ENCODE measurements at regions not wholly inside any gene's neighbourhood (a gene's known extent, or its start where the extent isn't known, plus 50 kb on each side); places are given as distances from the start of the nearest gene placed in this dataset.
"Not testable (repeated sequence)": the region's sequence is repeated elsewhere in the genome, so short reads cannot be mapped to it uniquely, and the experiment has no call there.

- DNase-seq (ENCODE audit: low read depth): no peak
Measured at GRCh38 chr15:93348711-93349545, 259.9 kb upstream of the RGMA start.

- no peak for DNase-seq (ENCODE audit: low read depth)
Measured at GRCh38 chr15:93347986-93348385, 259.0 kb upstream of the RGMA start.

- DNase-seq (ENCODE audit: low read depth): no peak
Measured at GRCh38 chr15:93345981-93346380, 257.0 kb upstream of the RGMA start.

GRCh38 chr15:93343402-93343801 is 254.4 kb upstream of the RGMA start:
- DNase-seq (ENCODE audit: low read depth): not testable (repeated sequence)

GRCh38 chr15:93341164-93341563 is 252.2 kb upstream of the RGMA start:
- no peak for DNase-seq (ENCODE audit: low read depth)

GRCh38 chr15:93340406-93340805 is 251.4 kb upstream of the RGMA start:
- no peak for DNase-seq (ENCODE audit: low read depth)

GRCh38 chr15:93333796-93334195 is 244.8 kb upstream of the RGMA start:
- no peak for DNase-seq (ENCODE audit: low read depth)

GRCh38 chr15:93333126-93333525 is 244.1 kb upstream of the RGMA start:
- not testable (repeated sequence) for DNase-seq (ENCODE audit: low read depth)

GRCh38 chr15:93332168-93332553 is 243.2 kb upstream of the RGMA start:
- no peak for DNase-seq (ENCODE audit: low read depth)

GRCh38 chr15:93331545-93332167 is 242.6 kb upstream of the RGMA start:
- DNase-seq (ENCODE audit: low read depth): no peak

- no peak for DNase-seq (ENCODE audit: low read depth)
Measured at GRCh38 chr15:93330912-93331544, 242.0 kb upstream of the RGMA start.

- no peak for DNase-seq (ENCODE audit: low read depth)
Measured at GRCh38 chr15:93327364-93327763, 238.4 kb upstream of the RGMA start.

GRCh38 chr15:93324186-93324975 is 235.4 kb upstream of the RGMA start:
- DNase-seq (ENCODE audit: low read depth): no peak

- DNase-seq (ENCODE audit: low read depth): no peak
Measured at GRCh38 chr15:93321881-93322282, 232.9 kb upstream of the RGMA start.

GRCh38 chr15:93319121-93319814 is 230.3 kb upstream of the RGMA start:
- DNase-seq (ENCODE audit: low read depth): no peak

GRCh38 chr15:93317772-93318171 is 228.8 kb upstream of the RGMA start:
- DNase-seq (ENCODE audit: low read depth): no peak

- DNase-seq (ENCODE audit: low read depth): no peak
Measured at GRCh38 chr15:93314245-93314644, 225.2 kb upstream of the RGMA start.

GRCh38 chr15:93312891-93313486 is 224.0 kb upstream of the RGMA start:
- no peak for DNase-seq (ENCODE audit: low read depth)

- no peak for DNase-seq (ENCODE audit: low read depth)
Measured at GRCh38 chr15:93311620-93312019, 222.6 kb upstream of the RGMA start.

- DNase-seq (ENCODE audit: low read depth): no peak
Measured at GRCh38 chr15:93308026-93308690, 219.1 kb upstream of the RGMA start.

- DNase-seq (ENCODE audit: low read depth): no peak
Measured at GRCh38 chr15:93307513-93307912, 218.5 kb upstream of the RGMA start.
